ENCODE measurements at regions not wholly inside any gene's neighbourhood (a gene's known extent, or its start where the extent isn't known, plus 50 kb on each side); places are given as distances from the start of the nearest gene placed in this dataset.

GRCh38 chr10:33498391-33498891 is 164.0 kb upstream of the NRP1 start:
- Histone ChIP-seq H3K27ac (no peak overlapping the region), H3K27me3 (no peaks in the 10 kb centered on the region), H3K9me3 (no peaks in the 10 kb centered on the region), H3K4me1 (peaks cover 4 to 17% (median 7%) of the 10 kb centered on the region in 3 donors), H3K36me3 (no peaks in the 10 kb centered on the region), H3K4me3 (no peak overlapping the region)
- 73 to 80% methylated on average over 1 to 4 of the region's 5 CpGs for WGBS, 2 donors (ENCODE audit: low coverage in 1 of 2)
- TF ChIP-seq POLR2AphosphoS5 (IDR thresholded peaks at IDR 0.05) (no peak), EP300 (IDR thresholded peaks at IDR 0.05) (no peak), CTCF (IDR thresholded peaks at IDR 0.05) (no peak), POLR2A (IDR thresholded peaks at IDR 0.05) (no peak)
- ATAC-seq: no peak

- TF ChIP-seq CTCF (IDR thresholded peaks at IDR 0.05) (no peak), POLR2A (IDR thresholded peaks at IDR 0.05) (no peak), POLR2AphosphoS5 (IDR thresholded peaks at IDR 0.05) (no peak)
- WGBS, 2 donors (ENCODE audit: low coverage in 1 of 2): 77 to 81% methylated on average over 3 of the region's 3 CpGs
These were observed 162.9 kb upstream of the NRP1 start for GRCh38 chr10:33497338-33497737.

GRCh38 chr10:33496096-33496495 is 161.6 kb upstream of the NRP1 start:
- TF ChIP-seq POLR2AphosphoS5 (IDR thresholded peaks at IDR 0.05): no peak
- TF ChIP-seq EP300 (IDR thresholded peaks at IDR 0.05): no peak
- TF ChIP-seq POLR2A (IDR thresholded peaks at IDR 0.05): no peak
- no peak for TF ChIP-seq CTCF (IDR thresholded peaks at IDR 0.05)
- 85 to 100% methylated on average over 3 to 4 of the region's 4 CpGs for WGBS, 2 donors (ENCODE audit: low coverage in 1 of 2)
- Histone ChIP-seq H3K4me3 (no peak overlapping the region), H3K4me1 (peaks cover 6 to 40% (median 11%) of the 10 kb centered on the region in 3 donors), H3K9me3 (no peaks in the 10 kb centered on the region), H3K36me3 (no peaks in the 10 kb centered on the region), H3K27ac (no peak overlapping the region), H3K27me3 (no peaks in the 10 kb centered on the region)
- no peak for ATAC-seq

More at GRCh38 chr10:33497338-33497737, 162.9 kb upstream of the NRP1 start:
- Histone ChIP-seq H3K4me1 (peaks cover 6 to 28% (median 11%) of the 10 kb centered on the region in 3 donors), H3K27ac (no peak overlapping the region), H3K27me3 (no peaks in the 10 kb centered on the region), H3K36me3 (no peaks in the 10 kb centered on the region), H3K4me3 (no peak overlapping the region), H3K9me3 (no peaks in the 10 kb centered on the region)
- no peak for ATAC-seq

GRCh38 chr10:33494694-33495265 is 160.3 kb upstream of the NRP1 start:
- Histone ChIP-seq H3K27ac (no peak overlapping the region), H3K4me3 (no peak overlapping the region), H3K4me1 (peaks cover 6 to 48% (median 11%) of the 10 kb centered on the region in 3 donors), H3K36me3 (no peaks in the 10 kb centered on the region), H3K27me3 (no peaks in the 10 kb centered on the region), H3K9me3 (no peaks in the 10 kb centered on the region)
- TF ChIP-seq POLR2AphosphoS5 (IDR thresholded peaks at IDR 0.05) (no peak), POLR2A (IDR thresholded peaks at IDR 0.05) (no peak), EP300 (IDR thresholded peaks at IDR 0.05) (no peak), CTCF (IDR thresholded peaks at IDR 0.05) (no peak)
- no peak for ATAC-seq

GRCh38 chr10:33493978-33494377 is 159.5 kb upstream of the NRP1 start:
- H3K36me3 ChIP-seq: no peaks in the 10 kb centered on the region
- H3K9me3 ChIP-seq: no peaks in the 10 kb centered on the region
- H3K27me3 ChIP-seq: no peaks in the 10 kb centered on the region
- TF ChIP-seq POLR2A (IDR thresholded peaks at IDR 0.05) (no peak), EP300 (IDR thresholded peaks at IDR 0.05) (no peak), CTCF (IDR thresholded peaks at IDR 0.05) (no peak), POLR2AphosphoS5 (IDR thresholded peaks at IDR 0.05) (no peak)
- H3K27ac ChIP-seq: peak overlapping the region; percentile 39 to 66 (median 62)
- H3K4me3 ChIP-seq: no peak overlapping the region
- WGBS, 2 donors (ENCODE audit: low coverage in 1 of 2): 0 to 50% methylated on average over 1 to 2 of the region's 2 CpGs
- H3K4me1 ChIP-seq: peaks cover 6 to 56% (median 11%) of the 10 kb centered on the region in 3 donors
- ATAC-seq: no peak
